Eye (tissue), 1 donor: ENCODE measurements at regions not wholly inside any gene's neighbourhood (a gene's known extent, or its start where the extent isn't known, plus 50 kb on each side); places are given as distances from the start of the nearest gene placed in this dataset.

Experiments
- DNase-seq: peaks from one replicate; pipeline ENCODE4 v3.0.0-alpha.2; 2015

GRCh38 chr4:55754754-55755350 is 64.7 kb upstream of the EXOC1L start:
- no peak for DNase-seq

GRCh38 chr4:55756208-55756607 is 63.4 kb upstream of the EXOC1L start:
- DNase-seq: no peak

GRCh38 chr4:55757356-55757952 is 62.1 kb upstream of the EXOC1L start:
- no peak for DNase-seq

GRCh38 chr4:55758066-55758465 is 61.5 kb upstream of the EXOC1L start:
- no peak for DNase-seq

GRCh38 chr4:55758570-55758969 is 61.0 kb upstream of the EXOC1L start:
- DNase-seq: no peak

GRCh38 chr4:55762819-55763218 is 56.8 kb upstream of the EXOC1L start:
- DNase-seq: peak; percentile 24

GRCh38 chr4:55763996-55764395 is 55.6 kb upstream of the EXOC1L start:
- DNase-seq: no peak

GRCh38 chr4:55765070-55765469 is 54.5 kb upstream of the EXOC1L start:
- no peak for DNase-seq

GRCh38 chr4:55768291-55768690 is 51.3 kb upstream of the EXOC1L start:
- DNase-seq: no peak
